GM13976 (cell line): ENCODE measurements at regions not wholly inside any gene's neighbourhood (a gene's known extent, or its start where the extent isn't known, plus 50 kb on each side); places are given as distances from the start of the nearest gene placed in this dataset.

Source experiments
- DNase-seq: peaks from one replicate; pipeline ENCODE4 v3.0.0; 2012; ENCODE audit warnings: low spot score
- CTCF ChIP-seq: IDR thresholded peaks from 2 replicates; pipeline ENCODE4 v1.5.1; 2012; ENCODE audit warnings: borderline replicate concordance, mild to moderate bottlenecking; ENCODE audit not compliant: insufficient read depth; ENCODE audit errors: extremely low read depth, missing control alignments, control extremely low read depth
- in situ Hi-C: fragments of 300-500 bp; cut with MboI; formaldehyde crosslinking; loops from one replicate; pipeline ENCODE4 v1.12.0; 2022; ENCODE audit warnings: low sequenced_read_pairs, mixed read lengths, inconsistent platforms; ENCODE audit not compliant: unreplicated experiment

- no peak for TF ChIP-seq CTCF
- no peak for DNase-seq
- in situ Hi-C loops, result no loop called here
These were observed 111.6 kb downstream of the HDGFL1 start for GRCh38 chr6:22680950-22681349.

DNA sequence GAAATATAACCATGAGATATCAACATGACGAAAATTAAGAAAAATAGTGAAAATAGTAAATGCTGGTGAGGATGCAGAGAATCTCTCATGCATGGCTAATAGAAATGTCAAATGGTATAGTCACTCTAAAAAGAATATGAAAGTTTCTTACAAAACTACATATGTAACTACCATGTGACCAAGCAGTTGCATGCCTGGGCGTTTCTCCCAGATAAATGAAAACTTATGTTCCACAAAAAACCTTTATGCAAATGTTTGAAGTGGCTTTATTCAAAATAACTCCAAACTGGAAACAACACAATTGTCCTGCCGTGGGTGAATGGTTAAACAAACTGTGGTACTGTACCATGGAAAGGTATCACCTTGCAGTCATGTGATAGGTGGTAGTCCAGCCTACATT, 112.4 kb downstream of the HDGFL1 start:
- TF ChIP-seq CTCF, result no peak
- no peak for DNase-seq
- in situ Hi-C loops, result no loop called here

- TF ChIP-seq CTCF, result no peak
- in situ Hi-C loops, result no loop called here
- DNase-seq, result no peak
These were observed 113.6 kb downstream of the HDGFL1 start for GRCh38 chr6:22682979-22683378.

DNA sequence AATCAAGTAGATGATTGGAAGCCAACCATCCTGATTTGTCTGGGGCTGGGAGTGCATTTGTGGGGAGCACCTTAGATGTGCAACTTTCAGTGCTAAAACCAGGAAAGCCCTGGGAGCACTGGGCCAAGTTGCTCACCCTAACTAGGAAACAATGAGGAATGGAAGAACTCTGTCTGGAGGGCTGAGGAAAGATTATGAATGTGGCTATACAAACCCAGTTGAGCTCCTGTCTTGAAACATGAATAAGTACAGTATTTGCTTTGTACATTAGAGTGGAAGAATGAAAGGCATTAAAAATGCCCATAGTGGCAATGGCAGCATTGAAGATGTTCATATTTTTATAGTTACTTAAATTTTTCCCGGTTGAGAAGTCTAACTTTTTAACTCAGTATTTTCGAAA, 121.1 kb downstream of the HDGFL1 start:
- no peak for TF ChIP-seq CTCF
- no peak for DNase-seq
- in situ Hi-C loops, result no loop called here

DNA sequence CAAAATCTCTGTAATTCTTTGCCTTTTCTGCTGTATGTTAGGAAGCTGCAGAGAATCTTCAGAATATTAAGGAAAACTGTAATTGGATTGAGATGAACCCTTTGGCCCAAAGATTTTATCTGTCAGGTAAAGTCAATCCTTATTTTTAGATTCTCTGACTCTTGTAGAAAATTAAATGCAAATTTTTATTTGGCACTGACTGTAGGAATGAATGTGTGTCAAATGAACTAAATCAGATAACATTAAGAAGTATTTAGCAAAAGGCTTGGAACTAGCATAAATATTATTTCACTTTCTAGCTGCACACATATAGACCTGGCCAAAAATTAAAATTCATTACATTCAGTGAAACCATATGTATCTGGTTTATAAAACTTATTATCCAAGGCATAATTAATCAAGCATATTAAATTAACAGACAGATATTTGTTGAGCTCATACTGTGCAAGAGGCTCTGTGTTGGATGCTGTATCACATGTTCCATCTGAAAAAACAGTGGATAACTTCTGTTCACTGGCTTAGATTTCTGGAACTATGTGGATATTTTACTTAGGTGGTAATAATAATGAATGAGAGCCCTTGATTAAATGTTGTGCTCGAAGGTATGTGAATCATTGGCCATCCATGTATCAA, 124.8 kb downstream of the HDGFL1 start:
- DNase-seq, result no peak
- in situ Hi-C loops, result no loop called here
- no peak for TF ChIP-seq CTCF

GRCh38 chr6:22696481-22696880, 127.1 kb downstream of the HDGFL1 start:
- in situ Hi-C loops, result no loop called here
- no peak for TF ChIP-seq CTCF

DNA sequence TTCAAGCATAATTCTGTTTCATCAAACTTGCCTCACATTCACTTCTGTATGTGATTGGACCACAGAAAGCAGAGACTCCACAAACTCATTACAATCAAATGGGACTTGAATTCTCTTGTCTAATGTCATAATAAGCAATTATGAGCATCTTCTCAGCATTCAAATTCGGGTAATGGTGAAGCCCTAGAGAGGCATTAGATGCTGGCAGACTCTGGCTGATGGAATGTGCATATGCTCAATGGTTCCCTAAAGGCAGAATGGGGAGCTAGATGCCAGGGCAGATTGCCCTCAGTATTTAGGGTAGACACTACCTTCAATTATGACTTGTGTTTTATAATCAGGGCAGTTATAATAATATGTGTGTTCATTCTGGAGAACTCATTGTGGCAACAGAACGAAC, 127.9 kb downstream of the HDGFL1 start:
- TF ChIP-seq CTCF, result no peak
- in situ Hi-C loops, result no loop called here

More at GRCh38 chr6:22696481-22696880, 127.1 kb downstream of the HDGFL1 start:
- no peak for DNase-seq

More for the DNA sequence above, 127.9 kb downstream of the HDGFL1 start:
- no peak for DNase-seq
